GM19452 (cell line): ENCODE measurements at regions not wholly inside any gene's neighbourhood (a gene's known extent, or its start where the extent isn't known, plus 50 kb on each side); places are given as distances from the start of the nearest gene placed in this dataset.

Source experiments
- ATAC-seq: cut with Tn5 transposase; IDR thresholded peaks from one replicate; pipeline ENCODE4 v1.9.1; 2021; ENCODE audit not compliant: unreplicated experiment

- no peak for ATAC-seq
These were observed 586.4 kb downstream of the HTR1A start for GRCh38 chr5:63375851-63376250.

- no peak for ATAC-seq
These were observed 588.2 kb downstream of the HTR1A start for GRCh38 chr5:63374085-63374484.

GRCh38 chr5:63351164-63351563 is 611.1 kb downstream of the HTR1A start:
- no peak for ATAC-seq

GRCh38 chr5:63346451-63346850 is 615.8 kb downstream of the HTR1A start:
- no peak for ATAC-seq

GRCh38 chr5:63341442-63341841 is 620.8 kb downstream of the HTR1A start:
- no peak for ATAC-seq

GRCh38 chr5:63323926-63324325 is 638.3 kb downstream of the HTR1A start:
- ATAC-seq, result no peak

- ATAC-seq, result no peak
These were observed 647.7 kb downstream of the HTR1A start for GRCh38 chr5:63314551-63314950.

- ATAC-seq, result no peak
These were observed 651.6 kb downstream of the HTR1A start for GRCh38 chr5:63310644-63311043.

GRCh38 chr5:63306909-63307308 is 655.3 kb downstream of the HTR1A start:
- no peak for ATAC-seq

- no peak for ATAC-seq
These were observed 668.9 kb downstream of the HTR1A start for GRCh38 chr5:63293317-63293716.

- ATAC-seq, result no peak
These were observed 675.5 kb downstream of the HTR1A start for GRCh38 chr5:63286724-63287123.

GRCh38 chr5:63263411-63263810 is 684.8 kb downstream of the LRRC70 start:
- no peak for ATAC-seq

- no peak for ATAC-seq
These were observed 683.8 kb downstream of the LRRC70 start for GRCh38 chr5:63262185-63262981.

- no peak for ATAC-seq
These were observed 683.1 kb downstream of the LRRC70 start for GRCh38 chr5:63261695-63262094.

GRCh38 chr5:63255594-63255993 is 677.0 kb downstream of the LRRC70 start:
- no peak for ATAC-seq

- no peak for ATAC-seq
These were observed 672.3 kb downstream of the LRRC70 start for GRCh38 chr5:63250939-63251338.

- no peak for ATAC-seq
These were observed 671.3 kb downstream of the LRRC70 start for GRCh38 chr5:63249960-63250359.

- ATAC-seq, result no peak
These were observed 669.0 kb downstream of the LRRC70 start for GRCh38 chr5:63247651-63248050.

GRCh38 chr5:63245271-63245670 is 666.7 kb downstream of the LRRC70 start:
- no peak for ATAC-seq

GRCh38 chr5:63240063-63240755 is 661.6 kb downstream of the LRRC70 start:
- ATAC-seq, result no peak

GRCh38 chr5:63233911-63234310 is 655.3 kb downstream of the LRRC70 start:
- no peak for ATAC-seq

GRCh38 chr5:63233361-63233760 is 654.7 kb downstream of the LRRC70 start:
- no peak for ATAC-seq
